OCI-LY3 (cell line): ENCODE measurements at regions not wholly inside any gene's neighbourhood (a gene's known extent, or its start where the extent isn't known, plus 50 kb on each side); places are given as distances from the start of the nearest gene placed in this dataset.

Experiments used
- H2AFZ ChIP-seq: fragments of 200-600, 300-600 bp; shearing (Covaris generic); 2 replicates; pipeline ENCODE4 v1.6.0; 2014; ENCODE audit warnings: antibody characterized with exemption, low read depth, low read length
- H3K27ac ChIP-seq: fragments of 200-600, 300-600 bp; sonication (generic); 2 replicates; pipeline ENCODE4 v1.5.1; 2014; ENCODE audit warnings: mild to moderate bottlenecking, low read length, moderate library complexity, mixed read lengths
- H3K27me3 ChIP-seq: fragments of 200-600, 300-600 bp; sonication (generic); 2 replicates; pipeline ENCODE4 v1.6.1; 2014; ENCODE audit warnings: low read depth, low read length, mixed read lengths
- H3K36me3 ChIP-seq: fragments of 200-600, 300-600 bp; sonication (generic); replicated peaks from 2 replicates; pipeline ENCODE3; 2014; ENCODE audit warnings: low read depth, low read length, mixed read lengths
- H3K4me1 ChIP-seq: fragments of 300-600, 200-600 bp; sonication (generic); 2 replicates; pipeline ENCODE4 v1.6.1; 2014; ENCODE audit warnings: low read length, mixed read lengths
- H3K4me2 ChIP-seq: fragments of 200-600, 300-600 bp; sonication (generic); 2 replicates; pipeline ENCODE4 v1.6.1; 2014; ENCODE audit warnings: low read length, mixed read lengths
- H3K4me3 ChIP-seq: fragments of 300-600, 200-600 bp; sonication (generic); 2 replicates; pipeline ENCODE4 v1.5.1; 2014; ENCODE audit warnings: antibody characterized with exemption, mild to moderate bottlenecking, low read length, moderate library complexity
- H3K79me2 ChIP-seq: fragments of 300-600, 200-600 bp; shearing (Covaris generic); 2 replicates; pipeline ENCODE4 v1.6.1; 2014; ENCODE audit warnings: mild to moderate bottlenecking, low read length, mixed read lengths
- H3K9ac ChIP-seq: fragments of 300-600, 200-600 bp; shearing (Covaris generic); 2 replicates; pipeline ENCODE4 v1.6.0; 2014; ENCODE audit warnings: mild to moderate bottlenecking, low read length, moderate library complexity
- H3K9me3 ChIP-seq: fragments of 200-600, 300-600 bp; shearing (Covaris generic); 2 replicates; pipeline ENCODE4 v1.6.1; 2014; ENCODE audit warnings: low read length, mixed read lengths; ENCODE audit not compliant: insufficient read depth
- H4K20me1 ChIP-seq: fragments of 200-600, 300-600 bp; sonication (generic); 2 replicates; pipeline ENCODE4 v1.6.1; 2016; ENCODE audit warnings: low read length, mixed read lengths; ENCODE audit not compliant: insufficient read depth
- EZH2phosphoT487 ChIP-seq: fragments of 200-600 bp; shearing (Covaris generic); IDR thresholded peaks from 2 replicates; pipeline ENCODE4 v1.6.1; 2018; ENCODE audit warnings: antibody characterized with exemption, mixed run types, low read depth
- TF ChIP-seq, protein P1 (sequence below): fragments of 200-600, 300-600 bp; sonication (generic); IDR thresholded peaks from 2 replicates; pipeline ENCODE4 v1.5.1; 2014; ENCODE audit warnings: antibody characterized with exemption, low read length, low read depth

DNA sequence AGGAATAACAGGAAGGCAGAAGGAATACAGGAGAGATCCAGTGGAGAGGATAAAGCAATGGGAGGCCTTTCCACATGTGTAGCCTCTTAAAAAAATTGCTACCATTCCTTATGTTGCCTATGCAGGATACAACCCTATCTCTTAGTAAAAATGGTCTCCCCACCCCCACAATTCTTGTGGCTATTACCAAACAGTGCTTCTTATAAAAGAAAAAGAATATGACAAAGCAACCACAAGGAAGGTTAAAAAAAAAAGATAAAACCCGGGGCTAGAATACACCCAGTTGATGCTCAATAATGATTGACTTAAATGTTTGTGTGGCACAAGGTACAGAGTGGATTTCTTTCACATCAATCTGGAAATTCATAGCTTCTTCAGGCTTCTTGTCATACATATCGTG is 250.9 kb downstream of the HIVEP2 start:
- H3K79me2 ChIP-seq: no peaks in the 10 kb centered on the region
- no peaks in the 10 kb centered on the region for H4K20me1 ChIP-seq
- no peaks in the 10 kb centered on the region for H3K36me3 ChIP-seq
- H3K4me1 ChIP-seq: peaks cover 11% of the 10 kb centered on the region
- TF ChIP-seq, protein P1, sequence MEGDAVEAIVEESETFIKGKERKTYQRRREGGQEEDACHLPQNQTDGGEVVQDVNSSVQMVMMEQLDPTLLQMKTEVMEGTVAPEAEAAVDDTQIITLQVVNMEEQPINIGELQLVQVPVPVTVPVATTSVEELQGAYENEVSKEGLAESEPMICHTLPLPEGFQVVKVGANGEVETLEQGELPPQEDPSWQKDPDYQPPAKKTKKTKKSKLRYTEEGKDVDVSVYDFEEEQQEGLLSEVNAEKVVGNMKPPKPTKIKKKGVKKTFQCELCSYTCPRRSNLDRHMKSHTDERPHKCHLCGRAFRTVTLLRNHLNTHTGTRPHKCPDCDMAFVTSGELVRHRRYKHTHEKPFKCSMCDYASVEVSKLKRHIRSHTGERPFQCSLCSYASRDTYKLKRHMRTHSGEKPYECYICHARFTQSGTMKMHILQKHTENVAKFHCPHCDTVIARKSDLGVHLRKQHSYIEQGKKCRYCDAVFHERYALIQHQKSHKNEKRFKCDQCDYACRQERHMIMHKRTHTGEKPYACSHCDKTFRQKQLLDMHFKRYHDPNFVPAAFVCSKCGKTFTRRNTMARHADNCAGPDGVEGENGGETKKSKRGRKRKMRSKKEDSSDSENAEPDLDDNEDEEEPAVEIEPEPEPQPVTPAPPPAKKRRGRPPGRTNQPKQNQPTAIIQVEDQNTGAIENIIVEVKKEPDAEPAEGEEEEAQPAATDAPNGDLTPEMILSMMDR: no peak
- no peak for TF ChIP-seq EZH2phosphoT487
- H3K27ac ChIP-seq: no peak overlapping the region
- H3K4me2 ChIP-seq: peak overlapping the region; percentile 51
- no peaks in the 10 kb centered on the region for H3K27me3 ChIP-seq
- H3K9ac ChIP-seq: no peak overlapping the region
- no peak overlapping the region; the same call in 1 of the 2 replicates for H2AFZ ChIP-seq
- H3K9me3 ChIP-seq: no peaks in the 10 kb centered on the region
- H3K4me3 ChIP-seq: no peak overlapping the region; the same call in 1 of the 2 replicates

DNA sequence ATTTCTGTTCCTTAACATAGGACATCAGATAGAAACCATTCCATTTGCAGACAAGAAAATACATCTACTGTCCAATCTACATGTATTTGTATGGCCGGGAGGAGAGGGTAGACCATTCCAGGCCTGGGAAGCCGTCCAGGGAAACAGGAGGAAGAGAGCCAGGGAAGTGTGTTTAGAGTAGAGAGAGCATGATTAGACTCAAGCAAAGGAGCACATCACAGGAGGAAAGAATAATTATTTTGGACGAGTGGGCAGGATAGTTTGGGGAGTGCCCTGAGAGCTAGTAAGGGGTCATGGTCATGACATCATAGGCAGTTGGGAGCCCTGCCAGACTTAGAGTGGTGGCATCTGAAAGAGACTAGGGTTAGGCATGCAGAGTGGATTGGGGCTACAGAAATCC is 250.0 kb downstream of the HIVEP2 start:
- Histone ChIP-seq H3K79me2 (no peaks in the 10 kb centered on the region), H3K27me3 (no peaks in the 10 kb centered on the region), H2AFZ (no peak overlapping the region), H3K4me2 (no peak overlapping the region), H3K9me3 (no peaks in the 10 kb centered on the region), H3K36me3 (no peaks in the 10 kb centered on the region), H3K9ac (no peak overlapping the region), H3K4me3 (no peak overlapping the region), H3K4me1 (peaks cover 11% of the 10 kb centered on the region), H4K20me1 (no peaks in the 10 kb centered on the region), H3K27ac (no peak overlapping the region)
- no peak for TF ChIP-seq EZH2phosphoT487
- TF ChIP-seq, protein P1: no peak

DNA sequence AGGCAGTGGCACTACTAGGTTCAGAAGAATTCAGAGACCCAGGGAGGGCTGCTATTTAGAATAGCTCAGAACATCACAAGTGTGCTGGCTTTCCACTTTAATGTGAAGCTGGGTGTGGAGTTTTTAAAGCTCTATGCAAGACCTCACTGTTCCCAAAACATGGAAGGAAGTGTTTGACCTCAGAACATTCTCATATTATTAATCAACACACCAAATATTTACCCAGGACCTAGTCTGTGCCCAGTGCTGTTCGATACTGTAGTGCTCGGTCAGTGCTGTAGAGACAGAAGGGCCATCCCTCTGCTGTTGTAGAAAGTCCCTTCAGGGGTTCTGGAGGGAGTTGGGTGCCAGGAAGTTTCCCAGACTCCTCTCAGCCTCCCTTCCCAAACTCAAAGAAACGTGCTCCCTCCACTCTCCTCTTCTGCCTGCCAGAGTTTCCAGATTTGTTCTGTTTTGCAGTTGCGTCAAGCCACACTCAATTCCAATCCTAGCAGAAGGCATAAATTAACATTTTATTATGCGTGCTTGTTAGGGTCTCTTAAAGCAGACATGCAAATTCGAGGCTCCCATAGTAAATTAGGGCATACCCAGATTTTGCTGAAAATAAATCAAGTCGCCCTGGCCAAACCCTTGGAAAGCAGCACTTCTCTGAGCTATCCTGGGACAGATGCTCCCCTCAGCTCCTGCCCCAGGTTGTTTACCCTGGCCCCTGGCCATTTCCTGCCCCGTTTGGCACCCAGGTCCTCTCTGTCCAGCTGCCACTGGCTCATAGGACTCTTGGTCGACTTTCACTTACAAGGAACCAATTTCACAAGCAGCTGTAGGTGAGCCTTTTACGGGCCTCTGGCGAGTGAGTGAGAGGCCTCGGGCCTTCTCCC is 248.6 kb downstream of the HIVEP2 start:
- no peaks in the 10 kb centered on the region for H3K79me2 ChIP-seq
- TF ChIP-seq, protein P1: no peak
- no peak for TF ChIP-seq EZH2phosphoT487
- H3K4me3 ChIP-seq: no peak overlapping the region
- H3K9me3 ChIP-seq: no peaks in the 10 kb centered on the region
- no peaks in the 10 kb centered on the region for H3K36me3 ChIP-seq
- no peaks in the 10 kb centered on the region for H4K20me1 ChIP-seq
- H3K9ac ChIP-seq: no peak overlapping the region
- H3K27me3 ChIP-seq: no peaks in the 10 kb centered on the region
- H3K4me2 ChIP-seq: no peak overlapping the region
- peaks cover 11% of the 10 kb centered on the region for H3K4me1 ChIP-seq
- H3K27ac ChIP-seq: no peak overlapping the region
- no peak overlapping the region for H2AFZ ChIP-seq

DNA sequence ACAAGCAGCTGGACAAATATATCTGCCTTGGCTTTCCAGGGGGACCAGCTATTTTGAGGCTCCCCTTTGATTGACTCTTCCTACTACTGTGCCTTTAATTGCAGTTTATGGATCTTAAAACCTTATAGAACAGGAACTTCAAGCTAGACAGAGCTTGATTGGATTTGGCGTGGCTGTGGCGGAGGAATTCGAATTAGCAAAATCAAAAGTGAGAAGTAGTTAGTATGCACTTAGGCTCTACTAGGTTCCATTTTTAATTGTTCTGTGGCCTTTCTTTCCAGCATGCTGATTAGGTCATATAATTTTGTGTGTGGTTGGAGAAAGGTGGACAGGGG is 248.0 kb downstream of the HIVEP2 start:
- H3K27me3 ChIP-seq: no peaks in the 10 kb centered on the region
- H3K9me3 ChIP-seq: no peaks in the 10 kb centered on the region
- H3K4me2 ChIP-seq: no peak overlapping the region
- no peak overlapping the region for H3K9ac ChIP-seq
- H4K20me1 ChIP-seq: no peaks in the 10 kb centered on the region
- H3K27ac ChIP-seq: no peak overlapping the region
- H3K4me3 ChIP-seq: no peak overlapping the region
- no peaks in the 10 kb centered on the region for H3K79me2 ChIP-seq
- no peaks in the 10 kb centered on the region for H3K36me3 ChIP-seq
- TF ChIP-seq, protein P1: no peak
- no peak for TF ChIP-seq EZH2phosphoT487
- H2AFZ ChIP-seq: no peak overlapping the region
- H3K4me1 ChIP-seq: peaks cover 12% of the 10 kb centered on the region
